Embryonic facial prominence (tissue), 1 donor: ENCODE measurements at regions not wholly inside any gene's neighbourhood (a gene's known extent, or its start where the extent isn't known, plus 50 kb on each side); places are given as distances from the start of the nearest gene placed in this dataset.
"Not testable (repeated sequence)": the region's sequence is repeated elsewhere in the genome, so short reads cannot be mapped to it uniquely, and the experiment has no call there.

Source experiments
- DNase-seq: peaks from one replicate; pipeline ENCODE4 v3.0.0-alpha.2; 2016; ENCODE audit errors: extremely low spot score

- DNase-seq, result no peak
These were observed 655.0 kb downstream of the STK39 start for GRCh38 chr2:167592441-167592840.

GRCh38 chr2:167582619-167583018 is 664.8 kb downstream of the STK39 start:
- no peak for DNase-seq

- no peak for DNase-seq
These were observed 665.3 kb downstream of the STK39 start for GRCh38 chr2:167581961-167582574.

GRCh38 chr2:167579826-167580225 is 667.6 kb downstream of the STK39 start:
- no peak for DNase-seq

GRCh38 chr2:167575276-167575675 is 672.1 kb downstream of the STK39 start:
- no peak for DNase-seq

GRCh38 chr2:167572883-167573619 is 674.3 kb downstream of the STK39 start:
- DNase-seq, result no peak

GRCh38 chr2:167570370-167570769 is 677.0 kb downstream of the STK39 start:
- DNase-seq, result no peak

GRCh38 chr2:167563885-167564619 is 675.8 kb downstream of the XIRP2 start:
- DNase-seq, result not testable (repeated sequence)

- DNase-seq, result not testable (repeated sequence)
These were observed 670.2 kb downstream of the XIRP2 start for GRCh38 chr2:167558272-167558991.

GRCh38 chr2:167555098-167555720 is 666.9 kb downstream of the XIRP2 start:
- no peak for DNase-seq

GRCh38 chr2:167553635-167554034 is 665.4 kb downstream of the XIRP2 start:
- no peak for DNase-seq

GRCh38 chr2:167551416-167551815 is 663.1 kb downstream of the XIRP2 start:
- no peak for DNase-seq

- no peak for DNase-seq
These were observed 662.2 kb downstream of the XIRP2 start for GRCh38 chr2:167550448-167550847.

- no peak for DNase-seq
These were observed 660.1 kb downstream of the XIRP2 start for GRCh38 chr2:167548396-167548795.

- no peak for DNase-seq
These were observed 656.3 kb downstream of the XIRP2 start for GRCh38 chr2:167544602-167545001.

GRCh38 chr2:167543721-167544120 is 655.4 kb downstream of the XIRP2 start:
- no peak for DNase-seq

- no peak for DNase-seq
These were observed 649.5 kb downstream of the XIRP2 start for GRCh38 chr2:167537743-167538142.

- no peak for DNase-seq
These were observed 646.2 kb downstream of the XIRP2 start for GRCh38 chr2:167534443-167534842.

- DNase-seq, result no peak
These were observed 636.5 kb downstream of the XIRP2 start for GRCh38 chr2:167524786-167525185.

GRCh38 chr2:167510071-167510759 is 621.9 kb downstream of the XIRP2 start:
- DNase-seq, result no peak

- no peak for DNase-seq
These were observed 621.3 kb downstream of the XIRP2 start for GRCh38 chr2:167509586-167509985.
